Neutrophil (primary cell): ENCODE measurements at regions not wholly inside any gene's neighbourhood (a gene's known extent, or its start where the extent isn't known, plus 50 kb on each side); places are given as distances from the start of the nearest gene placed in this dataset.
"Not testable (repeated sequence)": the region's sequence is repeated elsewhere in the genome, so short reads cannot be mapped to it uniquely, and the experiment has no call there.

ENCODE experiments used
- H3K27ac ChIP-seq: fragments of 200-600 bp; sonication (generic); 2 replicates; pipeline ENCODE4 v1.5.1; 2016; ENCODE audit warnings: mild to moderate bottlenecking, moderate library complexity
- H3K27me3 ChIP-seq: fragments of 200-600 bp; sonication (generic); 2 replicates; pipeline ENCODE4 v1.6.0; 2016; ENCODE audit warnings: mild to moderate bottlenecking
- H3K36me3 ChIP-seq: fragments of 200-600 bp; sonication (generic); 2 replicates; pipeline ENCODE4 v1.5.1; 2017
- H3K4me1 ChIP-seq, 2 experiments: fragments of 200-600 bp in 1 of 2; sonication (generic) in 1 of 2; 1 replicate in 1 of 2; 2 replicates in 1 of 2; pipeline versions ENCODE4 v1.5.1 to v1.6.1; 2013 to 2016; ENCODE audit warnings: low read depth in 1 of 2, low read length in 1 of 2, mild to moderate bottlenecking in 1 of 2, moderate library complexity in 1 of 2; ENCODE audit not compliant: control insufficient read depth in 1 of 2, insufficient read depth in 1 of 2
- H3K4me3 ChIP-seq, 2 experiments: fragments of 200-600 bp in 1 of 2; sonication (generic) in 1 of 2; 1 replicate in 1 of 2; 2 replicates in 1 of 2; pipeline ENCODE4 v1.5.1; 2013 to 2016; ENCODE audit warnings: low read depth in 1 of 2, low read length in 1 of 2, mild to moderate bottlenecking in 1 of 2, moderate library complexity in 1 of 2
- H3K9me3 ChIP-seq: fragments of 200-600 bp; sonication (generic); 2 replicates; pipeline ENCODE4 v1.5.1; 2016
- TF ChIP-seq, protein P1 (sequence below): fragments of 200-600 bp; sonication (generic); IDR thresholded peaks from 2 replicates; pipeline ENCODE4 v1.5.1; 2016; ENCODE audit warnings: antibody characterized with exemption

DNA sequence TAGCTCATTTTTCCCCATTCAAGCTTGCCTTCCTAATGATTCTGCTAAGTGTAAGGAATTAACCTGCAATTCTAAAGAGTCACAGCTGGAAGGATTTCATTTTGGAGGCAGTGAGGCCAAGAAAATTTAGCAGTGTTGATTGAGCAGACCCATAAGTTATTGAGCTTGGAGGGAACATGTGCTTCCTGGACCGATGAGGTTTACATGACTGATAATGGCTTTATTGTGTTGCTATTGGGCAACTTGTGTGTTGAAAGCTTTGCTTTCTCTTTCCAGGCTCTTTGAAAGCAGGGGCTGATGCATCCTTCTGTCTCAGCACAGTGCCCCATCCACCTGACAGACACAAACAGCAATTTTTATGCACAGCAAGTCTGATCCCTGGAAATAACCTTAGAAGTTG lies 398.9 kb upstream of the PCSK5 start:
- H3K27me3 ChIP-seq: no peaks in the 10 kb centered on the region
- no peak overlapping the region for H3K4me3 ChIP-seq
- TF ChIP-seq, protein P1, sequence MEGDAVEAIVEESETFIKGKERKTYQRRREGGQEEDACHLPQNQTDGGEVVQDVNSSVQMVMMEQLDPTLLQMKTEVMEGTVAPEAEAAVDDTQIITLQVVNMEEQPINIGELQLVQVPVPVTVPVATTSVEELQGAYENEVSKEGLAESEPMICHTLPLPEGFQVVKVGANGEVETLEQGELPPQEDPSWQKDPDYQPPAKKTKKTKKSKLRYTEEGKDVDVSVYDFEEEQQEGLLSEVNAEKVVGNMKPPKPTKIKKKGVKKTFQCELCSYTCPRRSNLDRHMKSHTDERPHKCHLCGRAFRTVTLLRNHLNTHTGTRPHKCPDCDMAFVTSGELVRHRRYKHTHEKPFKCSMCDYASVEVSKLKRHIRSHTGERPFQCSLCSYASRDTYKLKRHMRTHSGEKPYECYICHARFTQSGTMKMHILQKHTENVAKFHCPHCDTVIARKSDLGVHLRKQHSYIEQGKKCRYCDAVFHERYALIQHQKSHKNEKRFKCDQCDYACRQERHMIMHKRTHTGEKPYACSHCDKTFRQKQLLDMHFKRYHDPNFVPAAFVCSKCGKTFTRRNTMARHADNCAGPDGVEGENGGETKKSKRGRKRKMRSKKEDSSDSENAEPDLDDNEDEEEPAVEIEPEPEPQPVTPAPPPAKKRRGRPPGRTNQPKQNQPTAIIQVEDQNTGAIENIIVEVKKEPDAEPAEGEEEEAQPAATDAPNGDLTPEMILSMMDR: no peak
- no peaks in the 10 kb centered on the region for H3K9me3 ChIP-seq
- H3K36me3 ChIP-seq: no peaks in the 10 kb centered on the region
- H3K27ac ChIP-seq: no peak overlapping the region
- no peaks in the 10 kb centered on the region for H3K4me1 ChIP-seq

DNA sequence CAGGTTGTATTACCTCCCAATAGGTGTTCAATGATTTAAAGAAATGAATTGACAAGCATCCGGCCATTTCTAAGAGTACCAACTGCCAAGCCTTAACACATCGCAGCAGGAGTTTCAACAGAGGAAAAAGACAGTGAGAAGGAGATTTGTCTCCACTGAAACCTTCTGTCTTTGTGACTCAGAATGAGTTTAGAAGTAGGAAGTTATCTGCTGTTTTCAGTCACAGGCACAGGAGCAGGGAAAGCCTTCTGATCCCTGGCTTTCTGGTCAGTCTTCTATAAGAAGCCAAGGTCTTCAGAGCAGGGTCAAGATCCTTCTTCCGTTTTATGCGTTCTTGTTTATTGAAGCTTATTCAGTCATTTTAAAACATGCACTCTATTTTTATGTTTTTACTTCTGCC lies 390.7 kb upstream of the PCSK5 start:
- TF ChIP-seq, protein P1: no peak
- H3K27me3 ChIP-seq: no peaks in the 10 kb centered on the region
- no peaks in the 10 kb centered on the region for H3K36me3 ChIP-seq
- no peak overlapping the region for H3K27ac ChIP-seq
- H3K4me1 ChIP-seq: peaks cover 2 to 3% of the 10 kb centered on the region in 2 experiments
- no peak overlapping the region for H3K4me3 ChIP-seq
- no peaks in the 10 kb centered on the region for H3K9me3 ChIP-seq

DNA sequence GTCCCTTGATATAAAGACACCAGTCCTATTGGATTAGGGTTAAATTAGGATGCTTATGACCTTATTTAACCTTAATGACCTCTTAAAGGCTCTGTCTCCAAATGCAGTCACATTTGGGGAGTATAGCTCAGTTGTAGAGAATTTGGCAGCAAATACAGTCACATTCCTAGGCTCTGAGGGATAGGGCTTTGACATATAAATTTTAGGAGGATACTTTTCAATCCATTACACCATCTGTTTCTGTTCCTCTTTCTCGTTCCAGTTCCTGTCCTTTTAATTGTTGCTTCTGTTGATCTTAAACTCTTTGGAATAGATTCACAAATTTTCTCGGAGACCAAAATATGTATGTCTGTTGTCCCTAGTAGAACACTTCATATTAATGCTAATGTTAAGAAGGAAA lies 390.0 kb upstream of the PCSK5 start:
- TF ChIP-seq, protein P1: no peak
- no peaks in the 10 kb centered on the region for H3K27me3 ChIP-seq
- H3K4me1 ChIP-seq: peaks cover 8 to 9% of the 10 kb centered on the region in 2 experiments
- H3K27ac ChIP-seq: no peak overlapping the region
- no peak overlapping the region for H3K4me3 ChIP-seq
- H3K36me3 ChIP-seq: no peaks in the 10 kb centered on the region
- H3K9me3 ChIP-seq: no peaks in the 10 kb centered on the region

DNA sequence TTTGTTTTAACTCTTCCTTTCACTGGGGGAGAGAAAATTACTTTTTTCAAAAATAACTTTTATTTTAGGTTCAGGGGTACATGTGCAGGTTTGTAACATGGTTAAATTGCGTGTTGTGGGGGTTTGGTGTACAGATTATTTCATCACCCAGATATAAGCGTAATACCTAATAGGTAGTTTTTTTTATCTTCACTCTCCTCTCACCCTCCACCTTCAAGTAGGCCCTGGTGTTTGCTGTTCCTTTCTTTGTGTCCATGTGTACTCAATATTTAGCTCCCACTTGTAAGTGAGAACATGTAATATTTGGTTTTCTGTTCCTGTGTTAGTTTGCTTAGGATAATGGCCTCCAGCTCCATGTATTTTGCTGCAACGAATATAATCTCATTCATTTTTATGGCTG lies 389.5 kb upstream of the PCSK5 start:
- not testable (repeated sequence) for H3K27ac ChIP-seq, H3K9me3 ChIP-seq, H3K36me3 ChIP-seq, H3K27me3 ChIP-seq, H3K4me3 ChIP-seq
- peaks cover 8 to 11% of the 10 kb centered on the region in 2 experiments for H3K4me1 ChIP-seq

DNA sequence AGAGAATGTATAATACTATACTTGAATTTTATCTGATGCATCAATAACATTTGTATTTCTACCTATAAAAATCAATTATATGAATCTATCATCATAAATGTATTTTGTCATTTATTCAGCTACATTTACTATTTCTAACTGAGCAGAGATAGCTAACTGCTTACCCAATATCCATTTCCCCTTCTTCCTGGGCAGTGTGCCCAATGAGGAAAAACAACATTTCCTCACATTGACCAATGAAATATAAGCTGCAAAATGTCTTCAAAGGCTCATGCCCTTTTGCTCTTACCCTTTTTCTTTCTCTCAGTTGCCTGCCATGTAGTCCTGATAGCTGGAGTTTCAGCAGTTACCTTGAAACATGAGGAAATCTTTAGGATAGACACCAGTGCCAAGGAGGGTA lies 385.8 kb upstream of the PCSK5 start:
- TF ChIP-seq, protein P1: no peak
- Histone ChIP-seq H3K9me3 (no peaks in the 10 kb centered on the region), H3K4me1 (peaks cover 8 to 11% of the 10 kb centered on the region in 2 experiments), H3K27me3 (no peaks in the 10 kb centered on the region), H3K36me3 (no peaks in the 10 kb centered on the region), H3K4me3 (no peak overlapping the region), H3K27ac (no peak overlapping the region)

DNA sequence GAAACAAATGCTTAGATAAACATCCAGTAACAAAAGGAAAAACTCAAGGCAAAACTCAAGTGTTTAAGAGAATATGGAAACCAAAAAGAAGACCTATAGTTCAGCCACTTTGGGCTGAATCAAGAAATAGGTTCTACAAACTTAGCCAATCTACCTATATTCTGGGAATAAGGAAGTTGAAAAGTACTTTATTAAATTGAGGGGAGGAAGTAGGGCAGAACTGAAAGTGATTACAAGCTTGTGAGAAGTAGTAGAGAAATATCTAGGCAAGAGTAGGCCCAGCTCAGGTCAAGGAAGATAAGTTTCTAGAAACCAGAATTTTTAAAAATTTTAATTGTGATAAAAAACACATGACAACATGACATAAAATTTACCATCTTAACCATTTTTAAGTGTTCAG lies 384.8 kb upstream of the PCSK5 start:
- Histone ChIP-seq H3K4me1 (peaks cover 8 to 11% of the 10 kb centered on the region in 2 experiments), H3K27ac (no peak overlapping the region), H3K9me3 (no peaks in the 10 kb centered on the region), H3K36me3 (no peaks in the 10 kb centered on the region), H3K4me3 (no peak overlapping the region), H3K27me3 (no peaks in the 10 kb centered on the region)
- TF ChIP-seq, protein P1: no peak
